Germinal center (tissue), 1 donor: ENCODE measurements at regions not wholly inside any gene's neighbourhood (a gene's known extent, or its start where the extent isn't known, plus 50 kb on each side); places are given as distances from the start of the nearest gene placed in this dataset.
"Not testable (repeated sequence)": the region's sequence is repeated elsewhere in the genome, so short reads cannot be mapped to it uniquely, and the experiment has no call there.

Source experiments
- DNase-seq: peaks from one replicate; pipeline ENCODE4 v3.0.0; 2012; ENCODE audit warnings: mixed read lengths, low spot score

DNA sequence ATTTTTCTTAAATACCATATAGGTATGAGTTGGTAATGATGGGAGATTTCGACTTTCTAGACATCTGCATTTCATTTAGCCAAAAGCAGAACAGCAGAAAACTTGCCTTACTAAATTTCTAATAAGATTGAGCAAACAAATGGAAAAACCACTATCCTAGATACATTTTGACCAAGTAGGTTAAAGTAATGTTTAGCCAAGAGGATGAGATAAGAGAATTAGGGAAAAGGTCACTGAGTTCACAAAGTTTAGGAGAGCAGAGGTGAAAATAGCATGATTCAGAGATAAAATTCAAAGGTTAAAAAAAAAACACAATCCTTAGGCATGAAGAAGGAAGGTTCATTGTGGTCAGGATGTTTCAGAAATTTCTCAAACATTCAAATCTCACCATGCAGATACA is 450.3 kb downstream of the CD83 start:
- DNase-seq, result no peak

DNA sequence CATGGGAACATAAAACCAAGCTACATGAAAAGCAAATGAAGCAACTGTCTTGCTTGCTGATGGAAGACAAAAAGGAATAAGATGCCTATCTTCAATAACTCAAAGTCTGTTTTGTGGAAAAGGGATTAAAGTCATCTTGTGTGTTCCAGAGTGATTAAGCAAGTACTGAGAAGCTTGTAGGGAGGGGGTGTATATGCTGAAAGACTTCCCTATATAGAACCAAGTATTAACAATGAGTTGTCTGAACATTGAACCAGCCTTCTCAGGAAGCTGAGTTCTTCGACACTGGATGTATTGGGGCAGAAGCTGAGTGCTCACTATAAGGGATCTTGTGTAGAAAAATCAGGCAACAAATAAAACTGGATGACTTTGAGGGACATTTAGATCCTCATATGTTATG is 451.8 kb downstream of the CD83 start:
- no peak for DNase-seq

GRCh38 chr6:14569874-14570273 is 452.3 kb downstream of the CD83 start:
- not testable (repeated sequence) for DNase-seq

GRCh38 chr6:14571001-14571400 is 453.4 kb downstream of the CD83 start:
- no peak for DNase-seq

DNA sequence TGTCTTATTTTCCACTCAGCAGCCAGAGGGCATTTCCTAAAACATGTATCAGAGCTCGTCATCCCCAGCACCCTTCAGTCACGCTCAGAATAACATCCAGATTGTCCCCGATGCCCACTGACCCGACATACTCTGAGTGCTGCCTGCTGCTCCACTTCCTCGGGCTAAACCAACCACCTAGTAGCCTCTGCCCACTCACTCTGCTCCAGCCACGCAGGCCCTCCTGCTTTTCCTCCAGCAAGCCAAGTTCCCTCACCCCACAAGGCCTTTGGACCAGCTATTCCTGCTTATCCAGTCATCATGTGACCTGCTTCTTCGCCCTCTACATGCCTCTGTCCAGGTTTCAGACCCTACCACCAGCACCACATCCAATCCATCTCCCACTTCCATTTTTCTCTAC is 454.2 kb downstream of the CD83 start:
- no peak for DNase-seq

GRCh38 chr6:14573267-14573666 is 455.7 kb downstream of the CD83 start:
- DNase-seq, result no peak

DNA sequence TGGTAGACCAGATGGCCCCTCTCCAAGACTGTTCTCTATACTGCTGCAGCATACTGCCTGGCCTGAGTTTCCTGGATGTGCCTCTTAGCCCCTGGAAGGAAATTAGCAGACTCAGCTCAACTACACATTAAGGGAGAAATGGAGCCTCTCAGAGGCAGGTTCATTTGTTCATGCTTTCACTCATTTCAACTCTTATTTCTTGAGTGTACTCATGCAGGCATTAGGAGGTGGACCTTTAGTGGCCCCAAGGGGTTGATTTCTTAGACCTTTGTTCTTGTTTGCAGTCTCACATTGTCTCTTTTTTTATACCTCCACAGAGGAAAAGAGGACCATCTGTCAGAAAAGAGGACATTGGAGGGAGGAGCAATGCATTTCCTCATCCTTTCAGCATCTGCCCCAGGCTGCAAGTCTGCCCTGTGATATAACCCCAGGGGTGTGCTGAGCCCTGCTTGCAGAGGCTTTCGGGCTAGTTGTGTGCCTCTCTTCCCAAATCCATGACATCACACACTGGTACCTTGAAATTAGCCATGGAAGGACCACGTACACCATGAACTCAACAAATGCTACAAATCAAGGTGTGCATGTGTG is 456.2 kb downstream of the CD83 start:
- DNase-seq, result no peak

DNA sequence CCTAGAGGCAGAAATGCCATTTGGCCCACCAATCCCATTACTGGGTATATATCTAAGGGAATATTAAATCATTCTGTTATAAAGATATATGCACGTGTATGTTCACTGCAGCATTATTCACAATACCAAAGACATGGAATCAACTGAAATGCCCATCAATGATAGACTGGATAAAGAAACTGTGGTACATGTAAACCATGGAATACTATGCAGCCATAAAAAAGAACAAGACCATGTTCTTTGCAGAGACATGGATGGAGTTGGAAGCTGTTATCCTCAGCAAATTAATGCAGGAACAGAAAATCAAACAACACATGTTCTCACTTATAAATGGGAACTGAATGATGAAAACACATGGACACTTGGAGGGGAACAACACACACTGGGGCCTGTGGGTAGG is 458.4 kb downstream of the CD83 start:
- no peak for DNase-seq

- no peak for DNase-seq
Measured at GRCh38 chr6:14578994-14579393, 461.4 kb downstream of the CD83 start.

- no peak for DNase-seq
Measured at GRCh38 chr6:14582749-14583148, 465.2 kb downstream of the CD83 start.

DNA sequence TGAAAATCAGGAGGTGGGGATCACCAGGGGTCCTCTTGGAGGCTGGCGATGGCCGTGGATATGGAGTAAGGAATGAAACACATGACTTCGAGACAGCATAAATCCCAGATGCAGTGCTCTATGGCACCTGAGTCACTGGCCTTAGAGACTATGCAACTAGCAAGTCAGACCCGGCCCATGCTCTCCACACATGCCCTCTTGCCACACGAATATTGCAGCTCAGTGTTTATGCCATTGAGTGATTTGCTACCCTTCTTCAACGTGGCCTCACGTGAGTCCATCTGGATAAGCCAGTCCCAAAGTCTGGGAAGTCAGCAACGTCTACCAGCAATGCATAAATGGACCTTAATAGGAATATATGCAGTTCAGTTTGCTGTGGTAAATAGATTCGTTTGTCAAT is 466.3 kb downstream of the CD83 start:
- no peak for DNase-seq

DNA sequence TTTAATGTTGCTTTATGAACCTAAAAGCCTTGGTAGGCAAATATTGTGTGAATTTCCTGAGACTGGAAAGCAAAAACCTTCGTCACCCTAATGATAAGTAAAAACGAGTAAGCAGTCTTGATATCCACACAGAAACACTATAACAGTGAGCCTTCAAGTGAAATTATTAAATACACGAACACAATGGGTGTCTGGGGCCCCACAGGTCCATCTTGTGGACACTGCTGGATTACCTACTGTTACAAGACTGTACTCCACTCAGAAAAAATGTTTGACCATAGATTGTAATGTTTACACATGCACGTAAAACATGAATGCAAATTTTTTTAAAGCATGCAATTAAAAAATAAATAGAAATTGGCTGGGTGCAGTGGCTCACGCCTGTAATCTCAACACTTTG is 466.9 kb downstream of the CD83 start:
- no peak for DNase-seq

DNA sequence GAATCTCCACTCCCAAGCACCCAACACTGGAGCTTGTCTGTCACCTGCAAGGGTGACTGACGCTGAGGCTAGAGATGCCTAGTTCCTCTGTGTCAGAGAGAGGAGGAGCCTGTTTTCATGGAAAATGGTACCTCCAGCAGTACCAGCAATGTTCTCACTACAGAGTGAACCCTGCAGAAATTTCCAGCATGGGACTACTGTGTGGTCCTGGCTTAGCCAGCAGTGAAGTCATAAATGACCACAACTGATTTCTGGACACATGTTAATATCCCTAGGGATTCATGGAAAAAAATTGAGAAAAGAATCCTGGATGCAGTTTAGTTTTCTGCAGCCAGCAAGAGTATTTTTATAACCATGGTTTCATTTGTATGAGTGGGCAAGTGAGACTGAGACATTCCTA is 468.1 kb downstream of the CD83 start:
- DNase-seq, result no peak

DNA sequence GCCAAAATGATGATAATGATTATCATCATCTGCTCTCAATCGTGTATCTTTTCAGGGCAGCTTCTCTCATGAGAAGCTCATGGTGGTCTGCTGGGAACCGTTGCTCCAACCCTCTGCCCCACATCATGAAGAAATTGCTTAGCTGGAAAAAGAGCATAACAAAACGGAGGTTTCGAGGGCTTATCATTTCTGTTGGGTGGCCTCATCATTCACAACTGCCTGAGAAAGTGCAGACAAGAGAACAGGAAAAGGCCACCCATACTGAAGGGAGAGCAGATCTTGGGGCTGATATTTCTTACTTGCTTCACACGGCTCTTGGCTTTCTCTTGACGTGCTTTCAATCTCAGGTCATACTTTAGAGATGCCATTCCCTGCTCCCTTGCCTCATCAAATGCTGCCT is 471.6 kb downstream of the CD83 start:
- no peak for DNase-seq

GRCh38 chr6:14590586-14590985 is 473.0 kb downstream of the CD83 start:
- DNase-seq, result no peak

GRCh38 chr6:14591998-14592397 is 474.4 kb downstream of the CD83 start:
- no peak for DNase-seq

DNA sequence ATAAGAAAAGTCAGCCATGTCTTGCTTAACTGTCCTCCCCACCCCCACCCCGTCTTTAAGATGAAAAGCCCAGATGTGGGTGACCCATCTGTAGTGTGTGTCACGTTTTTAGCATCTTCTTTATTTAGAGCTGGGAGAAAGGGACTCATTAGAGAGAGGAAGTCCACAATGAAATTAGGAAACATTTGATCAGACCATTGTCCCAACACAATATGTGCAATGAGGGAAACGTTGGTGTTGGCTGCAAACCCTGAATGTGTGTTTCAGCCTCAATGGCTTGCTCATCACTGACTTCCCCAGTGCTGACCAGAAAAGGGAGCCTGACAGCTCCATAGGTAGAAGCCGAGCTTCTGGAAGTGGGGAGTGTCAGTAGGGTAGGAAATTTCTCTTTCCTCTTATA is 475.7 kb downstream of the CD83 start:
- no peak for DNase-seq

DNA sequence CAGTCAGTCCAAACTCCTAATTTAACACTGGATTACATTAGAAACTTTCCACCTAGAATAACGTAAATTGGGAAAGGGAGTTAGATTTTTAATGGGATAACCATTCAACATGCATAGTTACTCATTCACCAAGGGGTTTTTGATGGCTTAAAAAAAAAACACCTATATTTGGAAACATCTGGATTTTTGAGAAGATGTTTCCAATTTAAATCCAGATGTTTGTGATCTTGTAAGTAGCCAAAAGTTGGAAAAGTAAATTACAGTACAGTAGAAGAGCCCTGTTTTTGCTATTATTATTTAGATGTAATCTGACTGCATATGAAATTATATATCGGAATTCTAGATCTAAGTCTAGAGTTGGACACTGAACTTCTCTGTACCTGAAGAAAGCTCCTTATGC is 478.2 kb downstream of the CD83 start:
- DNase-seq, result no peak

GRCh38 chr6:14596410-14596809 is 478.8 kb downstream of the CD83 start:
- no peak for DNase-seq

DNA sequence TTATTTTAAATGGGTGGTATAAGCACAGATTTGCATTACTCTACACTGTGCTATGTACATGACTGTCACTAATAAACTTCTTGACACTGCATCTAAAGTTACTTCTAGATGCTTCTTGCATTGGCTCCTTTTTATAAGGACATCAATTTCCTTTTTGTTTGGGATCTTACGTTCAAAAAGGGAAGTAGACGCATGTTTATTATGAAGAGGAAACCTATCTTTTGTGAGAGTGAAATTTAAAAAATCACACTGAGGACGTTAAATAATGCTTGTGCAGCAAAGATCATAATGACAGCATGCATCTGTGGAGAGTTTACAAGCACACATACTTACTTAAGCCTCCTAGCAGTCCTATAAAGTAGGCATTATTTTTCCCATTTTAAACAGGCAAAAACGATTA is 479.5 kb downstream of the CD83 start:
- DNase-seq, result no peak

DNA sequence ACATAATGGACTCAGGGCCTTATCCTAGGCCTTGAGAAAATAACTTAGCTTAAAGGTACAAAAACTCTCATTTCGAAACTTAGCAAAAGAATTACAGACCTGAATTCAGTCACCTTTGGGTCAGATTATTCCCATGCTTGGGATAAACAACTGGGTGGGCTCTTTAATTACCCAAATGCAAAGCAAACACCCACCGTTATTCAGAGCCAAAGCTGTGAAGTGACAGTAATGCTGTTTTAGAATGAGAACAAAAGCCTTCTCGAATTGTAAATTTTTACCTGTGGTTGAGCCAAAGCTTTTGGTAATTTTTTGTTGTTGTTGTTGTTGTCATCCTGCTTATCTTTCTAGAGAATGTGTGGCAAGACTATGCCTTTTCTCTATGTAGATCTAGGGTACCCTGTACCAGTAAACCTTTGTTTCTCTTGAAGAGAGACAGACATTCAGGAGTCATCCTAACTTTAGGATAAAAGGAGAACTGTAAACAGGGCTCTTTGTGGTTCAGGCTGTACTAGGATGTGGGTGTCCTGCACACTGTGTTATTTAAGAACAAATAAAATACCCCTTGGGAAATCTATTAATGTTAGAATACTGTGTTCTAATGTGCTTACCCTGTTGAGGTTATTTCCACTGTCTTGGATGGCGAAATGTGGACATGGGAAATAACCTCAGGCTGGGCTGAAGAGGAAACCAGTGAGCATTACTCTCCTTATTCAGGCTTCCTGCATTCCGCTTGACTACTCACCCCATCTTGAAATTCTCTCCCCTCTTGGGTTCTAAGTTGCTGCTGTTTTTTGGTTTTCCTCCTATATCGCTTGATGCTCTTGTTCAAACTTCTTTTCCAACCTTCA is 480.7 kb downstream of the CD83 start:
- no peak for DNase-seq

GRCh38 chr6:14600306-14600705 is 482.7 kb downstream of the CD83 start:
- DNase-seq, result not testable (repeated sequence)

- DNase-seq, result no peak
Measured at GRCh38 chr6:14601490-14601889, 483.9 kb downstream of the CD83 start.

DNA sequence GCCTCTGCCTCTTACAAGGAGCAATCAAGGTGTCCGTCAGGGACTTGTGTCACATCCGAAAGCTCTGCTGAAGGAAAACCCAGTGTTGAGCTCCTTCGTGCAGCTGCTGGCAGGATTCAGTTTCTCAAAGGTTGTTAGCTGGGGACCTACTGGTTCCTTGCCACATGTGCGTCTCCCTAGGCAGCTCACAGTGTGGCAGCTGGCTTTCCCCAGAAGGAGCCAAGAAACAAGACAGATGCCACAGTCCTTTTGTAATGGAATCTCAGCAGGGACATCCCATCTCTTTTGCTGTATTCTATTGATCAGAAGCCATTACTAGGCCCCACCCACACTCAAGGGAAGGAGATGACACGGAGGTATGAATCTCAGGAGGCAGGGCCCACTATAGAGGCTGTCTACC is 488.8 kb downstream of the CD83 start:
- no peak for DNase-seq
